ENCODE measurements at regions not wholly inside any gene's neighbourhood (a gene's known extent, or its start where the extent isn't known, plus 50 kb on each side); places are given as distances from the start of the nearest gene placed in this dataset.

- 11% methylated on average over 43 of the region's 43 CpGs for WGBS (ENCODE audit: missing lambda C conversion rate)
- Histone ChIP-seq H3K4me1 (peaks cover 39% of the 10 kb centered on the region), H3K4me2 (peak overlapping the region; percentile 93), H3K9me3 (no peaks in the 10 kb centered on the region), H3K4me3 (peak overlapping the region; percentile 71), H3K27ac (no peak overlapping the region)
- FAIRE-seq = peak; percentile 86
- TF ChIP-seq POLR2AphosphoS2 (conservative IDR thresholded peaks at IDR 0.05; ENCODE audit: low read length) (no peak), HEYL (CRISPR knock-in tag; IDR thresholded peaks at IDR 0.05) (no peak), MAFK (IDR thresholded peaks at IDR 0.05; ENCODE audit: partially characterized antibody) (no peak), MAX (IDR thresholded peaks at IDR 0.05) (no peak), RNF2 (IDR thresholded peaks at IDR 0.05; ENCODE audit: borderline replicate concordance, low read depth) (peak; percentile 78; the same call in 1 of the 2 replicates), RFX5 (IDR thresholded peaks at IDR 0.05) (no peak), NFE2L2 (conservative IDR thresholded peaks at IDR 0.05; ENCODE audit: low read length) (no peak), RARB (CRISPR knock-in tag; IDR thresholded peaks at IDR 0.05) (no peak), CHD2 (IDR thresholded peaks at IDR 0.05; ENCODE audit: low read length, partially characterized antibody) (no peak)
- CTCF ChIA-PET = interaction anchor here (0.6 to 2.1 kb wide), 15 partner anchors 8 to 445 kb away, joined by 3 to 8 read pairs (median 3); no protein-coding TSS in a partner anchor
- POLR2A ChIA-PET = no interaction called here
- peak in 1 of 2 experiments; percentile 3; a peak in 2 of 6 replicates for ATAC-seq
- peak; percentile 26 to 47 for DNase-seq (ENCODE audit: low read depth in 1 of 2, low spot score in 1 of 2)
These were observed 147.2 kb upstream of the ZNF536 start for GRCh38 chr19:30224689-30225606.

DNA sequence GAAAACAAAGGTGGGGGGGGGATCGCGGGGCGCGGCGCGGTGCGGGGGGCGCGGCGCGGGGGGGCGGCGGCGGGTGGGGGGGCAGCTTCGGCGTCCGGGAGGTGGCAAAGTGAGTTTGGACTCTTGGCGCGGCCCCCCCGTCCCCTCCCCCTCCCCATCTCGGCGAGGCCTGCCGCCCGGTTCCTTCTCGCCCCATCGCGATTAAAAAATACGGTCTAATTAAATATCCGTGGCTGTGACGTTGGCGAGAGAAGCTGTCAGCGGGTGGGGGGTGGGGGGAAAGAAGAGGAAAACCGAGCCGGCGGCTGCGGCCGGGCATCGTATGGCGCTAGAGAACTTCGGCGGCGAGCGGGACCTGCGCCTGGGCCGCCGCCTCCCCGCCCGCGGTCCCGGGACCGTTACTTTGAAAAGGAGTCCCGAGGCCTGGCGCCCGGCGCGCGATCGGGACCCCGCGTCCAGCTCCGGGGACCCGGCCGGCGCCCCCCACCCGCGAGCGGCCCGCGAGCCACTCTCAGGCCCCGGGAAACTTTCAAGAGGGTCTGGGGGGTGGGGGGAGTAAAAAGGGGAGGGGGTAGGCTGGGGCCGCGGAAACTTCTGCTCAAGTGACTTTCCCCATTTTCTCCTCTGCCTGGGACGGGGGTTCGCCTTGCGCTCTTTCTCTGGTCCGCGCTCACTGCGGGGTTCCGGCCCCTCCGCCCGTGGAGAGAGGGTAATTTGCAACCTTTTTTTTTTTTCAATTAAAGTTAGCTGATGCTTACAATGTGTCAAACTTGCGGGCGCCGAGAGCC is 146.3 kb upstream of the ZNF536 start:
- peak; percentile 7 for TF ChIP-seq ZFP36 (IDR thresholded peaks at IDR 0.05; ENCODE audit: borderline replicate concordance, partially characterized antibody)
- TF ChIP-seq TFCP2L1 (CRISPR knock-in tag; IDR thresholded peaks at IDR 0.05) = no peak
- CTCF ChIA-PET = interaction anchor here (0.6 to 1.5 kb wide), 5 partner anchors 10 to 444 kb away, joined by 3 to 8 read pairs (median 3); no protein-coding TSS in a partner anchor
- H3K9me3 ChIP-seq = no peaks in the 10 kb centered on the region
- peak in 1 of 2 experiments; percentile 38 for DNase-seq (ENCODE audit: low read depth in 1 of 2, low spot score in 1 of 2)
- ATAC-seq = no peak
- FAIRE-seq = no peak
- POLR2A ChIA-PET = no interaction called here
- H3K4me1 ChIP-seq = peaks cover 39% of the 10 kb centered on the region
- peak overlapping the region; percentile 71 for H3K4me3 ChIP-seq
- H3K27ac ChIP-seq = peak overlapping the region in 1 of 2 experiments; percentile 55; a peak in 3 of 6 replicates
- WGBS (ENCODE audit: missing lambda C conversion rate) = 3% methylated on average over 69 of the region's 84 CpGs
- H3K4me2 ChIP-seq = peak overlapping the region; percentile 93

GRCh38 chr19:30226464-30227011 is 145.6 kb upstream of the ZNF536 start:
- Histone ChIP-seq H3K4me3 (peak overlapping the region; percentile 71), H3K4me1 (peaks cover 39% of the 10 kb centered on the region), H3K4me2 (peak overlapping the region; percentile 93), H3K9me3 (no peaks in the 10 kb centered on the region), H3K27ac (peak overlapping the region in 1 of 2 experiments; percentile 55; a peak in 2 of 6 replicates)
- ChIA-PET CTCF (interaction anchor here (0.6 to 1.5 kb wide), 4 partner anchors 11 to 508 kb away, joined by 3 to 8 read pairs (median 3); no protein-coding TSS in a partner anchor), POLR2A (no interaction called here)
- FAIRE-seq (no peak), DNase-seq (ENCODE audit: low read depth in 1 of 2, low spot score in 1 of 2) (peak in 1 of 2 experiments; percentile 40), ATAC-seq (peak in 1 of 2 experiments; percentile 23; a peak in 3 of 6 replicates)
- WGBS (ENCODE audit: missing lambda C conversion rate) = 5% methylated on average over 29 of the region's 29 CpGs
- TF ChIP-seq, protein P1, sequence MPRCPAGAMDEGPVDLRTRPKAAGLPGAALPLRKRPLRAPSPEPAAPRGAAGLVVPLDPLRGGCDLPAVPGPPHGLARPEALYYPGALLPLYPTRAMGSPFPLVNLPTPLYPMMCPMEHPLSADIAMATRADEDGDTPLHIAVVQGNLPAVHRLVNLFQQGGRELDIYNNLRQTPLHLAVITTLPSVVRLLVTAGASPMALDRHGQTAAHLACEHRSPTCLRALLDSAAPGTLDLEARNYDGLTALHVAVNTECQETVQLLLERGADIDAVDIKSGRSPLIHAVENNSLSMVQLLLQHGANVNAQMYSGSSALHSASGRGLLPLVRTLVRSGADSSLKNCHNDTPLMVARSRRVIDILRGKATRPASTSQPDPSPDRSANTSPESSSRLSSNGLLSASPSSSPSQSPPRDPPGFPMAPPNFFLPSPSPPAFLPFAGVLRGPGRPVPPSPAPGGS (IDR thresholded peaks at IDR 0.05) = no peak
- TF ChIP-seq FOXS1 (CRISPR knock-in tag; IDR thresholded peaks at IDR 0.05) (no peak), EP300 (IDR thresholded peaks at IDR 0.05) (no peak), ESRRA (IDR thresholded peaks at IDR 0.05; ENCODE audit: borderline replicate concordance, low read length) (no peak), NPAS2 (CRISPR knock-in tag; IDR thresholded peaks at IDR 0.05; ENCODE audit: borderline replicate concordance) (no peak), CHD2 (IDR thresholded peaks at IDR 0.05; ENCODE audit: low read length, partially characterized antibody) (no peak), EHF (CRISPR knock-in tag; IDR thresholded peaks at IDR 0.05) (no peak), RCOR1 (IDR thresholded peaks at IDR 0.05; ENCODE audit: low read depth, low read length) (no peak), ZSCAN20 (CRISPR knock-in tag; IDR thresholded peaks at IDR 0.05) (no peak), MAX (IDR thresholded peaks at IDR 0.05) (peak; percentile 44; the same call in 1 of the 2 replicates), TFCP2L1 (CRISPR knock-in tag; IDR thresholded peaks at IDR 0.05) (no peak), HOXB13 (CRISPR knock-in tag; IDR thresholded peaks at IDR 0.05; ENCODE audit: low read depth) (no peak), RAD21 (conservative IDR thresholded peaks at IDR 0.05 in 1 of 2, IDR thresholded peaks at IDR 0.05 in 1 of 2) (no peak), RNF2 (IDR thresholded peaks at IDR 0.05; ENCODE audit: borderline replicate concordance, low read depth) (peak; percentile 93), ZNF302 (CRISPR knock-in tag; IDR thresholded peaks at IDR 0.05) (no peak), SREBF2 (IDR thresholded peaks at IDR 0.05) (no peak), GATA3 (IDR thresholded peaks at IDR 0.05; ENCODE audit: borderline replicate concordance) (no peak), RFX5 (IDR thresholded peaks at IDR 0.05) (no peak), ZFP36 (IDR thresholded peaks at IDR 0.05; ENCODE audit: borderline replicate concordance, partially characterized antibody) (peak; percentile 0)
- TF ChIP-seq, protein P2, sequence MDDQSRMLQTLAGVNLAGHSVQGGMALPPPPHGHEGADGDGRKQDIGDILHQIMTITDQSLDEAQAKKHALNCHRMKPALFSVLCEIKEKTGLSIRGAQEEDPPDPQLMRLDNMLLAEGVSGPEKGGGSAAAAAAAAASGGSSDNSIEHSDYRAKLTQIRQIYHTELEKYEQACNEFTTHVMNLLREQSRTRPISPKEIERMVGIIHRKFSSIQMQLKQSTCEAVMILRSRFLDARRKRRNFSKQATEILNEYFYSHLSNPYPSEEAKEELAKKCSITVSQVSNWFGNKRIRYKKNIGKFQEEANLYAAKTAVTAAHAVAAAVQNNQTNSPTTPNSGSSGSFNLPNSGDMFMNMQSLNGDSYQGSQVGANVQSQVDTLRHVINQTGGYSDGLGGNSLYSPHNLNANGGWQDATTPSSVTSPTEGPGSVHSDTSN (IDR thresholded peaks at IDR 0.05) = no peak
- TF ChIP-seq, protein P3, sequence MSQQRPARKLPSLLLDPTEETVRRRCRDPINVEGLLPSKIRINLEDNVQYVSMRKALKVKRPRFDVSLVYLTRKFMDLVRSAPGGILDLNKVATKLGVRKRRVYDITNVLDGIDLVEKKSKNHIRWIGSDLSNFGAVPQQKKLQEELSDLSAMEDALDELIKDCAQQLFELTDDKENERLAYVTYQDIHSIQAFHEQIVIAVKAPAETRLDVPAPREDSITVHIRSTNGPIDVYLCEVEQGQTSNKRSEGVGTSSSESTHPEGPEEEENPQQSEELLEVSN (IDR thresholded peaks at IDR 0.05; ENCODE audit: borderline replicate concordance, low read depth) = peak; percentile 83

All from A549 (cell line).